HL-60 (cell line): ENCODE measurements at regions not wholly inside any gene's neighbourhood (a gene's known extent, or its start where the extent isn't known, plus 50 kb on each side); places are given as distances from the start of the nearest gene placed in this dataset.

Experiments
- DNase-seq, 2 experiments: peaks; one replicate each; pipeline ENCODE4 v3.0.0-alpha.2; 2010 to 2020; ENCODE audit warnings: low read depth in 1 of 2, low spot score in 1 of 2
- H3K27ac ChIP-seq: fragments of 250-450 bp; sonication (Bioruptor Pico); replicated peaks from 2 replicates; pipeline ENCODE4 v1.5.1; 2020; ENCODE audit warnings: mild to moderate bottlenecking, moderate library complexity
- H3K27me3 ChIP-seq: fragments of 250-450 bp; sonication (Bioruptor Pico); 2 replicates; pipeline ENCODE4 v1.5.1; 2021; ENCODE audit warnings: mild to moderate bottlenecking, moderate library complexity; ENCODE audit not compliant: insufficient read depth, poor library complexity, severe bottlenecking
- H3K4me3 ChIP-seq: replicated peaks from 2 replicates; pipeline ENCODE4 v1.5.1; 2011; ENCODE audit warnings: mild to moderate bottlenecking, control low read depth, low read length; ENCODE audit not compliant: insufficient read depth
- CTCF ChIP-seq: IDR thresholded peaks from one replicate; pipeline ENCODE4 v1.5.1; 2011; ENCODE audit warnings: low read length, control low read depth, inconsistent platforms; ENCODE audit not compliant: insufficient read depth
- GABPA ChIP-seq: IDR thresholded peaks from 2 replicates; pipeline ENCODE4 v1.6.1; 2012; ENCODE audit warnings: low read depth
- POLR2AphosphoS5 ChIP-seq: IDR thresholded peaks from 2 replicates; pipeline ENCODE4 v1.6.1; 2012; ENCODE audit warnings: low read depth
- SPI1 ChIP-seq: IDR thresholded peaks from 2 replicates; pipeline ENCODE4 v1.6.1; 2012; ENCODE audit warnings: low read depth, mild to moderate bottlenecking, borderline replicate concordance
- TF ChIP-seq, protein P1 (sequence below): IDR thresholded peaks from 2 replicates; pipeline ENCODE4 v1.6.1; 2012; ENCODE audit warnings: low read depth; ENCODE audit not compliant: insufficient replicate concordance

- no peak overlapping the region for H3K27ac ChIP-seq
- H3K27me3 ChIP-seq = no peaks in the 10 kb centered on the region
- H3K4me3 ChIP-seq = no peak overlapping the region
- no peak for DNase-seq
- TF ChIP-seq POLR2AphosphoS5 = no peak
These were observed 58.8 kb upstream of the LINC01488 start for GRCh38 chr11:69422645-69423044.

DNA sequence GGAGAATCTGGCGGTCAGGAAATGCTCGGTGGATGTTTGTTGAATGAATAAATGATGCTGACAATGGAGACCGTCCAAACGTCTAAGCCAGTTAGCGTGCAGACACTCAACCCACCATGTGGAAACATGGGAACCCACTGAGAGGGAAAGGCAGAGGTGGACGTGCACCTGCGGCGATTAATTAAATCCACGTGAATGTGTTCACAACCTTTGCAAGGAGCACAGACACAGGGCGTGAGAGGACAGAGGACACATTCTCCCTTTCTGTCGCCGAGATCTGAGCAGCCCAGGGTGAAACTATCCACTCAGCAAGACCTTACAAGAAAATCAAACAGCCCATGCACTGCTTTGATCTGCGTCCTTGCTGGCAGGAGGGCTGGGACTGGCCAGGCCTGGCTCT is 58.3 kb upstream of the LINC01488 start:
- Histone ChIP-seq H3K4me3 (no peak overlapping the region), H3K27ac (no peak overlapping the region), H3K27me3 (no peaks in the 10 kb centered on the region)
- no peak for DNase-seq
- TF ChIP-seq SPI1 (no peak), POLR2AphosphoS5 (no peak), CTCF (no peak), GABPA (no peak)
- TF ChIP-seq, protein P1, sequence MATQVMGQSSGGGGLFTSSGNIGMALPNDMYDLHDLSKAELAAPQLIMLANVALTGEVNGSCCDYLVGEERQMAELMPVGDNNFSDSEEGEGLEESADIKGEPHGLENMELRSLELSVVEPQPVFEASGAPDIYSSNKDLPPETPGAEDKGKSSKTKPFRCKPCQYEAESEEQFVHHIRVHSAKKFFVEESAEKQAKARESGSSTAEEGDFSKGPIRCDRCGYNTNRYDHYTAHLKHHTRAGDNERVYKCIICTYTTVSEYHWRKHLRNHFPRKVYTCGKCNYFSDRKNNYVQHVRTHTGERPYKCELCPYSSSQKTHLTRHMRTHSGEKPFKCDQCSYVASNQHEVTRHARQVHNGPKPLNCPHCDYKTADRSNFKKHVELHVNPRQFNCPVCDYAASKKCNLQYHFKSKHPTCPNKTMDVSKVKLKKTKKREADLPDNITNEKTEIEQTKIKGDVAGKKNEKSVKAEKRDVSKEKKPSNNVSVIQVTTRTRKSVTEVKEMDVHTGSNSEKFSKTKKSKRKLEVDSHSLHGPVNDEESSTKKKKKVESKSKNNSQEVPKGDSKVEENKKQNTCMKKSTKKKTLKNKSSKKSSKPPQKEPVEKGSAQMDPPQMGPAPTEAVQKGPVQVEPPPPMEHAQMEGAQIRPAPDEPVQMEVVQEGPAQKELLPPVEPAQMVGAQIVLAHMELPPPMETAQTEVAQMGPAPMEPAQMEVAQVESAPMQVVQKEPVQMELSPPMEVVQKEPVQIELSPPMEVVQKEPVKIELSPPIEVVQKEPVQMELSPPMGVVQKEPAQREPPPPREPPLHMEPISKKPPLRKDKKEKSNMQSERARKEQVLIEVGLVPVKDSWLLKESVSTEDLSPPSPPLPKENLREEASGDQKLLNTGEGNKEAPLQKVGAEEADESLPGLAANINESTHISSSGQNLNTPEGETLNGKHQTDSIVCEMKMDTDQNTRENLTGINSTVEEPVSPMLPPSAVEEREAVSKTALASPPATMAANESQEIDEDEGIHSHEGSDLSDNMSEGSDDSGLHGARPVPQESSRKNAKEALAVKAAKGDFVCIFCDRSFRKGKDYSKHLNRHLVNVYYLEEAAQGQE = no peak

DNA sequence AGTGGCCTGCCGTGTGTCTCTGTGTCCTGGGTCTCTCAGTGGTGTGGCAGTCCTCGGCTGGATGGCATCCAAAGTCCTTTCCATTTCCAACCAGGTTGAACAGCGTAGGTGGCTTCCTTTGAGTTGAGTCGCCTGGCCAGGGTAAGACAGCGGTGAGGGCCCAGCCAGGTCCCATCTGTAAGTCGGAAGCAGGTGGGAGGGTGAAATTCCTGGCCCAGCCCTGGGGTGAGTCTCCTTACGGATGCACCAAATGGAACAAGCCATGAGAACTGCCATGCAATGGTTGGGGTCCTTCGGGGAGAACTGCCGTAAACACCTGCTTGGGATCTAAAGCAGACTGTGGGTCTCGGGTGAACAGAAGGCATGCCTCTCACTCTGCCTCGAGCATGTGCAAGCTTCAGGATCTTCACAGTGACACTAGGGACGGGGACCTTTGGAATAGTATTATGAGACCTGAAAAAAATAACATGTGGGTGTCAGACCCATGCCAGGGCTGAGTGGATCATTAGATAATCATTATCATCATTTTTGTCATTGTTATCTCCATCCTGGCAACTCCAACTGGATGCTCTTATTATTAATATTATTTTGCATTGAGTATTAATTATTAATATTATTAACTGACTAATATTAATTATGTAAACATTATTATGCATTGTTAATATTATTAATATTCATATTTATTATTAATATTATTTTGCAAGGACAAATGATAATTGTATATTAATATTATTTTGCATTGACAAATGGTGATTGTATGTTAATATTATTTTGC is 57.7 kb upstream of the LINC01488 start:
- Histone ChIP-seq H3K27ac (no peak overlapping the region), H3K4me3 (no peak overlapping the region), H3K27me3 (no peaks in the 10 kb centered on the region)
- no peak for DNase-seq
- no peak for TF ChIP-seq CTCF
- no peak for TF ChIP-seq GABPA
- TF ChIP-seq POLR2AphosphoS5 = no peak
- TF ChIP-seq SPI1 = no peak
- TF ChIP-seq, protein P1 = no peak

DNA sequence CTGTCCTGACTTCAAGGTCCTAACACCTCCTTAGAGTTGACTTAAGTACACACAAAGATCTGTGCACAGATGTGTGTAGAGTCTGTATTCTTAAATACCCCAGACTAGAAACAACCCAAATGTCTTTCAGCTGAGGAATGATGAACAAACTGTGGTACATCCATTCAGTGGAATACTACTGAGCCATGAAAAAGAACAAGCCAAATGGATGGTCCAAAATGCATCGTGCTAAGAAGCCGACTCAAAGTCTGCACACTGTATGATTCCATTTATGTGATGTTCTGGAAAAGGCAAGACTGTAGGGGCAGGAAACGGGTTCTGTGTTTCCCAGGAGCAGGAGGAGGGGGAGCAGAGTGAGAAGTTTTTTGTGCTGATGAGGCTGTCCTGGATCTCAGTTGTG is 56.7 kb upstream of the LINC01488 start:
- H3K27me3 ChIP-seq = no peaks in the 10 kb centered on the region
- H3K4me3 ChIP-seq = no peak overlapping the region
- no peak overlapping the region for H3K27ac ChIP-seq
- TF ChIP-seq GABPA (no peak), CTCF (no peak), SPI1 (no peak), POLR2AphosphoS5 (no peak)
- TF ChIP-seq, protein P1 = no peak
- DNase-seq = no peak
